ENCODE measurements at regions not wholly inside any gene's neighbourhood (a gene's known extent, or its start where the extent isn't known, plus 50 kb on each side); places are given as distances from the start of the nearest gene placed in this dataset.

GRCh38 chr14:40296821-40297220, 864.6 kb upstream of the FBXO33 start:
- TF ChIP-seq CTCF (IDR thresholded peaks at IDR 0.05 in 8 of 11, conservative IDR thresholded peaks at IDR 0.05 in 3 of 11) (no peak), POLR2A (IDR thresholded peaks at IDR 0.05) (no peak)
